ENCODE measurements at regions not wholly inside any gene's neighbourhood (a gene's known extent, or its start where the extent isn't known, plus 50 kb on each side); places are given as distances from the start of the nearest gene placed in this dataset.

DNA sequence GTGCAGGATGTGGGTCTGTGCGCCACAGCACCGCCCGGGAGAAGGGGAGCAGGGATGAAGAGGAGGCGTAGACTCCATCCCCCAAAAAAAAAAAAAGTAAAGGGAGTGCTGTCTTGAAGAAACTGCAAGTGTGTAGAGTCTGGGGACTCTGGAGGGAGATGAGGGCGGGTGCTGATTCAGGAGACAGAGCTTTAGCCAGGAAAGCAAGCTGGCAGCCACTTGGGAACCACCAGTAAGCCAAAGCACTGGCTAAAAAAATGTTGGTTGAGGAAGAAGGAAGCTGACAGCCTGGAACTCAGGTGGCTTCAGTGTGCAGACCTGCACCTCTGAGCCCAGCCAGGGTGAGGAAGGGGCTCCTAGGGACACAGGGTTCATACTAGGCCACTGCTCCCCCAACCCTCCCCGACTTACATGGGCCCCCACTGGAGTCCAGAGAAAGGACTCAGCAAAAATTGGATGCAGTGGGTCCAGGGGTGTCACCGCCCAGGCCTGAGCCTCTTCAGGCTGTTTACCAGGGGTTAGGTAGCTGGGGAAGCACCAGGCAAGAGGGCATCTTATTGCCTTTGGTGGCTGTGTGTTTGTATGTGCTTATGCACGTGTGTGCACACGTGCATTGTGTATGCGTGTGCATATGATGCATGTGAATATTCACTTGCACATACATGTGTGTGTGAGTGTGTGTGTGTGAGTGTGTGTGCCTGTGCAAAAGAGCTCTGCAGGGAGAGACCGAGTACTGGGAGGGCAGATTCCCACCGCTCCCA lies 153.5 kb upstream of the MLN start:
- peaks cover 13% of the 10 kb centered on the region for H3K27me3 Mint-ChIP-seq
- no peak for DNase-seq
- H3K27ac Mint-ChIP-seq, result no peak overlapping the region
- H3K4me3 Mint-ChIP-seq, result no peak overlapping the region
- H3K4me1 Mint-ChIP-seq, result peaks cover 16% of the 10 kb centered on the region
- H3K9me3 Mint-ChIP-seq, result no peaks in the 10 kb centered on the region
- no peak for ATAC-seq

DNA sequence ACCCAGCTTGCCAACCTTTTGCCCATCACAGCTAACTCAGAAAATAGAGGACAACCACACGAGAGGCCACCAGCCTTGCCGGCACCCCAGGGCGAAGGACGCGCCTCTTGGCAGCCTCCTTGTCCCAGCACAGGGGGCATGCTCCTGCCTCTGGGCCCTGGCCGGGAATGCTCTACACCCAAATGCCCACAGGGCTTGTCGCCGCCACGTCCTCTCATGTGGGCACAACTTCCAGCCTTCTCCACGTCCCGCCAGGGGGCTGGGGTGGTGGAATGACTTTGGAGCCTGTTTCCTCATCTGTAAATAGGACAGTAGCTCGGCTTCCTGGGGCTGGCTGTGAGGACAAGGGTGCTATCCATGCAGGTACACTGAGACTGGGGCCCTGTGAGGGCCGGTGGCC lies 152.4 kb upstream of the MLN start:
- no peak for DNase-seq
- H3K4me1 Mint-ChIP-seq, result peaks cover 16% of the 10 kb centered on the region
- no peak overlapping the region for H3K4me3 Mint-ChIP-seq
- no peak for ATAC-seq
- no peaks in the 10 kb centered on the region for H3K9me3 Mint-ChIP-seq
- H3K27ac Mint-ChIP-seq, result no peak overlapping the region
- peaks cover 13% of the 10 kb centered on the region for H3K27me3 Mint-ChIP-seq

DNA sequence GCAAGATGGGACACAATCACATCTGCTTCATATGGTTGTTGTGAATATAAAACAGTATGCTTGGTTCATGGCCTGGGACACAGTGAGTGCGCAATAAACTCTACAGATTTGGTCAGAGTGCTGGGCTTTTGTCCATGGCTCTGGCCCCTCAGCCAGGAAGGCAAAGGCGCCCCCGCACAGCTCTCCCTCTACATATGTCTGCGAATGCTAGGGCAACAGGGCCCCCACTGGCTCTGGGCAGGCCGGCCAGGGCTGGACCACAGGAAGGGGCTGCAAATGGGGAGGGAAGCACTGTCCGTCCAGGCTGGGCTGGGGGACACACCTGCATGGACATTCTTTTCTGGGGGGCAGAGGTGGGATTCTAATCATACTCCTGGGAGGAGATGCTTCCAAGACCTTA lies 151.8 kb upstream of the MLN start:
- H3K27me3 Mint-ChIP-seq, result peaks cover 13% of the 10 kb centered on the region
- no peak overlapping the region for H3K27ac Mint-ChIP-seq
- H3K9me3 Mint-ChIP-seq, result no peaks in the 10 kb centered on the region
- DNase-seq (no peak), ATAC-seq (no peak)
- H3K4me3 Mint-ChIP-seq, result no peak overlapping the region
- peaks cover 16% of the 10 kb centered on the region for H3K4me1 Mint-ChIP-seq

DNA sequence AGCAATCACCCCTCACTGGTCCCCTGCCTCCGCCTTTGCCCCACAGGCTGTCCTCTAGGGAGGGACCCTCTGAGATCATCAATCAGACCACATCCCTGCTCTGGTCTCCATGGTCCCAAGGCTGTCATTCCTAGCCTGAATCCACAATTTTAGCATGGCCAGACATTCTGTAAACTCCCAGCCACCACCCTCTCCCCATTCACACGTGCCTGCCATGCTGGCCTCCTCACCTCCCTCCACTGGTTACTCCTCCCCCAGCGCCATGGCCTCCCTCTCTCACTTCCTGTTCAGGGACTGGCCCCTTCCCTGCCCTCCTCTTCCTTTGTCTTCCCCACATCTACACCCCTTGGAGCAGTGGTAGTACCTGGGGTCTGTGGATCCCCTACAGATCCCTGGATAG lies 150.7 kb upstream of the MLN start:
- H3K4me1 Mint-ChIP-seq, result peaks cover 16% of the 10 kb centered on the region
- H3K27me3 Mint-ChIP-seq, result peaks cover 13% of the 10 kb centered on the region
- H3K4me3 Mint-ChIP-seq, result no peak overlapping the region
- ATAC-seq (no peak), DNase-seq (no peak)
- peak overlapping the region in 1 of 2 donors; percentile 67 for H3K27ac Mint-ChIP-seq
- no peaks in the 10 kb centered on the region for H3K9me3 Mint-ChIP-seq

DNA sequence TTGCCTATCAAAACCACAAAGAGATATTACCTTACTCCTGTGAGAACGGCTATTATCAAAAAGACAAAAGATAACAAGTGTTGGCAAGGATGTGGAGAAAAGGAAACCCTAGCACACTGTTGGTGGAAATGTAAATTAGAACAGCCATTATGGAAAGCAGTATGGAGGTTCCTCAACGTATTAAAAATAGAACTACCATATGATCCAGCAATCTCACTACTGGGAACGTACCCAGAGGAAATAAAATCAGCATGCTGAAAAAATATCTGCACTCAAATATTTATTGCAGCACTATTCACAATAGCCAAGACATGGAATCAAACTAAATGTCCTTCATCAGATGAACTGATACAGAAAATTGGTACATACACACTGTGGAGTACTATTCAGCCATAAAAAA lies 149.4 kb upstream of the MLN start:
- ATAC-seq (no peak), DNase-seq (no peak)
- Mint-ChIP-seq H3K4me3 (no peak overlapping the region), H3K9me3 (no peaks in the 10 kb centered on the region), H3K27me3 (peaks cover 13% of the 10 kb centered on the region), H3K4me1 (peaks cover 11% of the 10 kb centered on the region), H3K27ac (no peak overlapping the region)

DNA sequence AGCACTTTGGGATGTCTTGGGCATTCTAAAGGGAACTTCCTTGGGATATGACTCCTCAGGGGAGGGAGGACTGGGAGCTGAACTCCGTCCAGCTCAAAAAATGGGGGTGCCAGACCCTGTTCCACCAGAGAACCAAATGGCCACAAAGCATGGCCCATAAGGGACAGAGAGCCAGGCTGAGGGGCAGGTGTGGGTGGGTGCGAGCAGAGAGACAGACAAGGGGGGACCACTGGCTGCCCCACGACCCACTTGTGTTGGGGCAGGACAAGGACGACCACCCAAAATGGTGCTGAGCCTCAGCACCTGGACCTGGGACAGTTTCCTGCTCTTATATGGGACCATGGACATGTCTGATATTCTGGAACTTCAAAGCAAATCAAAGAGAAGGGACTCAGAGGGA lies 148.2 kb upstream of the MLN start:
- Mint-ChIP-seq H3K9me3 (no peaks in the 10 kb centered on the region), H3K27me3 (peaks cover 5% of the 10 kb centered on the region), H3K4me3 (no peak overlapping the region), H3K4me1 (peaks cover 11% of the 10 kb centered on the region), H3K27ac (no peak overlapping the region)
- ATAC-seq, result no peak
- DNase-seq, result no peak

DNA sequence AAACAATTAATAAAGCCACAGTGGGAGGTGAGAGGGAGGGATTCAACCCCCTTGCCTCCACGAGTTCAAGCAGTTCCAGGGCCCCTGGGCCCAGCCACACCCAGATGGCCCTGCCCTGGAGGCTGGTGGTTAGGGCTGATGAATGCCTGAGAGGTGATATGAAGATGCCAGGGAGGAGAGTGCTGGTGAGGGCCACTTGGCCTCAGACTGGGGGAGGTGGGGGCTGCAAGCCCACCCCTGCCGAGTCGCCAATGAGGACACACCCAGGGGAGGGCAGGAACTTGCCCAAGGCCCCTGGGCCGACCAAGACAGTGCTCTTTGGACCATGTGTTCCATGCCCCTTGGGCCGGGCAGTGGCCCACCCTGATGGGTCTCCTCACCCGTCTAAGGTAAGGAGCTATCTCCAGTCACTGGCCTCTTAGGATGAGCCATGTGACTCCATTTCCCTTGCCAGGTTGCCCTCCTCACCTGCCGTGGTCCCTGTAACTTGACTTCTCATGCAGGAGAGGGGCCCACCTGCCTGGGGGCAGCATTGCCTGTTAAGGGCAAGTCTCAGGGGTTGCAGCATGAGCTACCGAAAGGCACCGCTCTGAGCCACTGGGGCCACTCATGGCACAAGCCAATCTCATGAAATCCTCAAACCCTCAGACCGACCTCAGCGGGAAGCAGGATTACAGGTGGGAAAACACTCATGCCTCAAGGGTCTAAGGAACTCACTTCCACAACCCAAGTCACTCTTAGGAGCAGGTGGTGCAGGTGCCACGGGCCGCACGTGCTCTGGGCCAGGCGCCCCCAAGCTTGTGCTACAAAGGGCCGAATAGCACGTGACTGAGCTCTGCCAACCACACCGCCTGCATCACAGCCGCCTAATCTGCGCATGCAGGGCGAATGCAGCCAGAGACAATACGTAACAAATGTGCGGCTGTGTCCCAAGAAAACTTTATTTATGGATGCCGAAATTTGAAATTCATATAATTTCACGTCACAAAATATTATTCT lies 147.4 kb upstream of the MLN start:
- Mint-ChIP-seq H3K27ac (no peak overlapping the region), H3K9me3 (no peaks in the 10 kb centered on the region), H3K4me1 (peaks cover 8% of the 10 kb centered on the region), H3K27me3 (no peaks in the 10 kb centered on the region), H3K4me3 (no peak overlapping the region)
- no peak for ATAC-seq
- DNase-seq, result no peak

DNA sequence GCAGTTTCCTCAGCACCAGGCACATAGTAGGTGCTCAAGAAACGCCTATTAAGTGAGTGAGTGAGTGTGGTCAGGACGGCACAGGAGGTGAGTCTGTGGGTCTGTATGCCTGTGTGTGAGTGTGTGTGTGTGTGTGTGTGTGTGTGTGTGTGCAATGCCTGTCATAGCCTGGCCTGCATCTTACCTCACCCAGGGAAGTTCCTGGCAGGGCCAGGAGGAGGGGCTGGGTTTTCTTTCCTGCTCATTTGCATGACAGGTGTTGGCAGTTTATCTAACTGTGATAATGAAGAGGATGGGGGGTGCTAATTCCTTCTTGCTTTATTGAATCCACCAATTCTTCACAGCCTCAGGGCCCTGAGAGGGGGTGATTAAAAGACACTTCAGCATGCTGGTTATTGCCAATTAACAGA lies 146.7 kb upstream of the MLN start:
- Mint-ChIP-seq H3K4me1 (peaks cover 8% of the 10 kb centered on the region), H3K27ac (no peak overlapping the region), H3K27me3 (no peaks in the 10 kb centered on the region), H3K4me3 (no peak overlapping the region), H3K9me3 (no peaks in the 10 kb centered on the region)
- ATAC-seq, result no peak
- DNase-seq, result no peak

DNA sequence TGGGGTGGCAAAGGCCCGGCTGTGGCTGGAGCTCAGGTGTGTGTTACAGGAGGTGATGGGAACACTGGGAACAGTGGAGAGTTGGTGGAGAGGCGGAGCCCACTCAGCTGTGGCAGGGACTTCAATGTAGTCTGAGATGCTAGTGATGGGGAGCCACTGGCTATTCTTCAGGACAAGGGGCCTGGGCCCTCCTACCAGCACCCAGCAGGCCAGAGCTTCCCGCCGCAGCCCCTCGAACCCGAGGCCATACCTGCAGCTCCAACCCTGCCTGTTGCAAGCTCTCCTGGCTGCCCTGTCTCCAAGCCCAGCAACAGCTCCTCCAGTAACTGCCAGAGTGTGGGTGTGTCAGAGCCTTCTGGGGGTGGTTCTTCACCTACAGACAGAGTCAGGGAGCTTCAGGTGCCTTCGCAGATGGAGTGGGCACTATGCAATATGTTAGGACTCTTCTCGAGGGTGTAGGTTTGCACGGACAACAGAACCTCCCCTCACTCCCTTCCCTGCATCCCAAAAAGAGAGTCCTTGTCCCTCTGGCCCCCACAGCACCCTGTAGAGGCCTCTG lies 146.2 kb upstream of the MLN start:
- peaks cover 8% of the 10 kb centered on the region for H3K4me1 Mint-ChIP-seq
- H3K27me3 Mint-ChIP-seq, result no peaks in the 10 kb centered on the region
- no peak for ATAC-seq
- no peak overlapping the region for H3K4me3 Mint-ChIP-seq
- DNase-seq, result no peak
- no peaks in the 10 kb centered on the region for H3K9me3 Mint-ChIP-seq
- H3K27ac Mint-ChIP-seq, result no peak overlapping the region

DNA sequence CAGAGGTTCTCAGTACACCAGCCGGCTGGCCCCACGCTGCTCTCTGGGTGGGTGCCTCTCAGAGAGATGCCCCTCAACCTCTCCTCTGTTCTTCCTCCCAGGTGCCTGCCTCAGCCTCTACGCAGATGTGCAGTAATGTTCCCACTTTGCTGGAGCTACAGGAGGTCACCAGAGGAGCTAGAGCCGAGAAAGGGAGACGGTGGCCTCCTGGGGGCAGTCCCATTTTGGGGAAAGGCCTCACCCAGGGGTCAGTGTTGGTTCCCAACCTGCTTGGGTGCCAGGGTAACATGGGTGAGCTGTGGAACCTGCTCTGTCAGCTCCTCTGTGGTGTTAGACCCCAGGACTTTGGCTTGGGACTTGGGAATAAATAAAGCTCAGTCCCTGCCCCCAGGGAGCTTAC lies 145.3 kb upstream of the MLN start:
- Mint-ChIP-seq H3K4me3 (no peak overlapping the region), H3K9me3 (no peaks in the 10 kb centered on the region), H3K27ac (no peak overlapping the region), H3K27me3 (no peaks in the 10 kb centered on the region), H3K4me1 (no peaks in the 10 kb centered on the region)
- no peak for DNase-seq
- no peak for ATAC-seq

DNA sequence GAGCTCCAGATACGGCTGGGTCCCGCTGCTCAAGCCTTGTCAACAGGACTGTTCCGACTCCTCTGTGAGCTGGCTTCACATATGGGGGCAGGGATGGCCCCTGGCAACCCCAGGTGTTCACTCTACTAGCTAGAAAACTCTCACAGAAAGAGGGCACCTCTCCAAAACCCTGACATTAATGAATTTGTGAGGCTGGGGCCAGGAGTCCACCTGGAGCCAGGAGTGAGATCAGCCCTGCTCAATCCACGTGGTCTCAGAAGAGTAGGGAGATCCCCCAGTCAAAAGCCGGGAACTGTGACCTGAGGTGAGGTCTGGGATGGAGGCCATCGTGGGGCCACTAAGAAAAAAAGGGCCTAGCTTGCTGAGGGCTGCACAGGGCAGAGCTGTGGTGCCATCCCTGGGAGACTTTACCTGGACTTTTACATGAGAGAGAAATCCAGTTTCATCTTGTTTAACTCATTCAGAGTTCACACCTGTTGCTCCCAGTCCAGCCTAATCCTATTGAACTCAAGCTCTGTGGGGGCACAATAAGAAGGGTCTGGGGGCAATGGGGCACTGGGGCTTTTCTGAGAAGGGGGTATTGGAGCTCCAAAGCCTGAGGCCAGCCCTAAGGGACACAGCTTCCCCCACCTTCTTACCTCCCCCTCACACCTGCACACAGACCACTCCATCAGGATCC lies 144.3 kb upstream of the MLN start:
- Mint-ChIP-seq H3K4me1 (no peaks in the 10 kb centered on the region), H3K27me3 (no peaks in the 10 kb centered on the region), H3K9me3 (no peaks in the 10 kb centered on the region), H3K4me3 (no peak overlapping the region), H3K27ac (no peak overlapping the region)
- no peak for ATAC-seq
- no peak for DNase-seq

DNA sequence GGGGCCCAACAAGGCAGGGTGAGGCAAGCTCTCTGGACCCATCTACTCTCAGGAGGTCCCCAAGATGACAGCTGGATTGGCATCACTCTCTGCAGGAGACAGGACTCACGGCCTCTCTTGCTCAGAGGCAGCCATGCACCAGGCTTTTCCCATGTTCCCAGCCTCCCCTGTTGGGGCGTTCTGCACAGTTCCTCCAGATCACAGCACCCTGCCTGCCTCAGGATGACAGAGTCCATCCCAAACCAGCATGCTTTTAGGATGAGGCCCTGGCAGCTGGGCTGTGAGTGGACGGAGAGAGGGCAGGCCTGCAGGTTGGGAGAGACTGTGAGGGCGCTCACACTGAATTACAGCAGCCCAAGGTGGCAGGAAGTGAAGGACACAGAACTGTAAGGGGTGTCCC lies 143.2 kb upstream of the MLN start:
- Mint-ChIP-seq H3K4me1 (no peaks in the 10 kb centered on the region), H3K4me3 (no peak overlapping the region), H3K27ac (no peak overlapping the region), H3K9me3 (no peaks in the 10 kb centered on the region), H3K27me3 (no peaks in the 10 kb centered on the region)
- no peak for ATAC-seq
- DNase-seq, result no peak

DNA sequence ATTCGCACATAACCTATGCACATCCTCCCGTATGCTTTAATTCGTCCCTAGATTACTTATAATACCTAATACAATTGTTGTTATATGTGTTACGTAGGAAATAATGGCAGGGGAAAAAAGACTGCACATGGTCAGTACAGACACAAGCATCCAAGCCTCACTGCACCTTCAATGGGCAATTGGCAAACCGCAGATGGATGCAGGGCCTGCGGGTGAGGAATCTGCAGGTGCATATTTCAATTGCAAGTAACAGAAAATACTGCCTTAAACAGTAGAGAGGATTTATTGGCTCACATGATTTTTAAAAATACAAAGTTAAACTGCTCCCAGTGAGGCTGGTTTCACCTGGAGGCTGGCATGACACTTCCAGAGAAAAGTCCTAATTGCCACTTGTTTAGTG lies 142.1 kb upstream of the MLN start:
- ATAC-seq, result no peak
- Mint-ChIP-seq H3K9me3 (no peaks in the 10 kb centered on the region), H3K4me3 (no peak overlapping the region), H3K27ac (no peak overlapping the region), H3K4me1 (no peaks in the 10 kb centered on the region), H3K27me3 (no peaks in the 10 kb centered on the region)
- DNase-seq, result no peak

DNA sequence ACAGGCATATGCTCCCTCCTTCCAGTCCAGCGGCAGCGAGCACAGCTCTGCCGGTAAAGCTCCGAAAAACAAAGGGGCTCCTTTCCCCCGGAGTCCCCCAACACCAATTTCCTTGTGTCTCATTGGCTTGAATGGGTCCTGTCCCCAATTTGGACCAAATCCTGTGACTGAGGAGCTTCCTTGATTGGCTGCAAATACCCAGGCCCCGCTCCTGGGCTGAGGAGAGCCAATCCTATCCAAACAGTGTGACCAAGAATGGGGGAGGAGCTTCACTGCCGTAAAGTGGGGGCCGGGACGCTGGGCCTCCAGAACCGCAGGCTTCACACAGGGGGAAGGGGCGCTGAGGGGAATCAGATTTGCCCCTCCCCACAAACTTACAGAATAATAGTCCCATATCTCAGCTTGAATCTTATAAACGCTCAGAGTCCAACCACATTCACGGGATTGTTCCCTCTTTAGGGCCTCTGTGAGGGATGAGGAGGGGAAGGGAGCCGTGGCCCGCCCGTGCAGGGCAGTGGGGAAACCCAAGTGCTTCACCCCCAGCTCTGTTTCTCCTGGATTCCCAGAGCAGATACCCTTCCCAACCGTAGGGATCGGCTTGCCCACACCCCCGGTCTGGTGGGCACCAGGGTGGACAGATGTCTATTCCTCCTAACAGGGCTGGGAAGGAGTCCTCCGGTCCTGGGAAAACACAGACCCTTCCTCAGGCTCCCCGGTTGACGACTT lies 141.0 kb upstream of the MLN start:
- ATAC-seq (no peak), DNase-seq (no peak)
- Mint-ChIP-seq H3K4me3 (no peak overlapping the region), H3K4me1 (no peaks in the 10 kb centered on the region), H3K27me3 (no peaks in the 10 kb centered on the region), H3K27ac (peak overlapping the region in 1 of 2 donors; percentile 96), H3K9me3 (no peaks in the 10 kb centered on the region)

DNA sequence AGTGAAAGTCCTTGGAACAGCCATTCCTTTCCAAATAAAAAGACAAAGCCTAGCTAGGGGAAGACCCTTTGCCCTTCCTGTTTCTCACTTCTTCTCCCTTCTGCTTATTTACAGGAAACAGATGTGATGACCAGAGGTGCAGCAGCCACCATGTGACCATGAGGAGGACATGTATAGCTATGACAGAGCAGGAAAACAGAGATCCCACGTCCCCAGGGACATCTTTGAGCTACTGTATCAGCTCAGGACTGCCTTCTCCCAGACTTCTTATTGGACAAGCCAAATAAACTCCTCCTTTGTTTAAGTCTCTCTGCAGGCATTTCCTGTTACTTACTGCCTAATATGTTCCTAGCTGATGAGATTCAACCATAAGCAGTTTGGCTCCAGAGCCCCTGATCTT lies 133.1 kb upstream of the MLN start:
- DNase-seq, result no peak
- no peaks in the 10 kb centered on the region for H3K27me3 Mint-ChIP-seq
- ATAC-seq, result no peak
- H3K9me3 Mint-ChIP-seq, result no peaks in the 10 kb centered on the region
- peaks cover 9% of the 10 kb centered on the region for H3K4me1 Mint-ChIP-seq
- no peak overlapping the region for H3K27ac Mint-ChIP-seq
- no peak overlapping the region for H3K4me3 Mint-ChIP-seq

All from stimulated activated naive CD8-positive, alpha-beta T cell treated with anti-CD3 and anti-CD28 coated beads, Interleukin-15, amount 100 ng/mL, for 72 hours (primary cell).